Astrocyte (in vitro differentiated cells and primary cell): ENCODE measurements at regions not wholly inside any gene's neighbourhood (a gene's known extent, or its start where the extent isn't known, plus 50 kb on each side); places are given as distances from the start of the nearest gene placed in this dataset.

ENCODE experiments used
- DNase-seq: peaks from one replicate; pipeline ENCODE4 v3.0.0-alpha.2; 2010; ENCODE audit warnings: low read depth
- FAIRE-seq: peaks from 2 replicates; lab custom pipeline; 2011; peaks lifted over from hg19 to GRCh38; lab: Jason Lieb, UNC
- H2AFZ ChIP-seq: 2 replicates; pipeline ENCODE4 v1.6.0; 2012; ENCODE audit warnings: low read depth, low read length, inconsistent platforms
- H3K27ac ChIP-seq: 2 replicates; pipeline ENCODE4 v1.5.1; 2011; ENCODE audit warnings: low read depth, low read length, inconsistent platforms
- H3K27me3 ChIP-seq: 2 replicates; pipeline ENCODE4 v1.6.0; 2011; ENCODE audit warnings: low read length, inconsistent platforms; ENCODE audit not compliant: insufficient read depth
- H3K36me3 ChIP-seq: 2 replicates; pipeline ENCODE4 v1.5.1; 2011; ENCODE audit warnings: low read length, inconsistent platforms; ENCODE audit not compliant: insufficient read depth
- H3K4me1 ChIP-seq: 2 replicates; pipeline ENCODE4 v1.5.1; 2011; ENCODE audit warnings: low read length, inconsistent platforms; ENCODE audit not compliant: insufficient read depth
- H3K4me2 ChIP-seq: 2 replicates; pipeline ENCODE4 v1.6.0; 2012; ENCODE audit warnings: low read length, inconsistent platforms
- H3K4me3 ChIP-seq: 2 replicates; pipeline ENCODE4 v1.5.1; 2011; ENCODE audit warnings: low read depth, mild to moderate bottlenecking, low read length, inconsistent platforms; ENCODE audit not compliant: insufficient read depth
- H3K79me2 ChIP-seq: 2 replicates; pipeline ENCODE4 v1.6.0; 2012; ENCODE audit warnings: mild to moderate bottlenecking, low read length, inconsistent platforms; ENCODE audit not compliant: insufficient read depth
- H3K9ac ChIP-seq: 2 replicates; pipeline ENCODE4 v1.6.0; 2012; ENCODE audit warnings: mild to moderate bottlenecking, low read length, inconsistent platforms
- H3K9me3 ChIP-seq: 2 replicates; pipeline ENCODE4 v1.5.1; 2012; ENCODE audit warnings: low read depth, mild to moderate bottlenecking, low read length, inconsistent platforms; ENCODE audit not compliant: insufficient read depth
- H4K20me1 ChIP-seq: 2 replicates; pipeline ENCODE4 v1.6.0; 2012; ENCODE audit warnings: low read length, inconsistent platforms; ENCODE audit not compliant: insufficient read depth
- H3K27ac Mint-ChIP-seq: one replicate; pipeline ENCODE4 v1.8.0; 2021; ENCODE audit warnings: mild to moderate bottlenecking, mixed read lengths; ENCODE audit not compliant: unreplicated experiment
- H3K27me3 Mint-ChIP-seq: one replicate; pipeline ENCODE4 v1.8.0; 2021; ENCODE audit warnings: low read depth, mixed read lengths; ENCODE audit not compliant: unreplicated experiment
- H3K36me3 Mint-ChIP-seq: one replicate; pipeline ENCODE4 v1.8.0; 2021; ENCODE audit warnings: low read depth, mixed read lengths; ENCODE audit not compliant: unreplicated experiment
- H3K4me1 Mint-ChIP-seq: one replicate; pipeline ENCODE4 v1.8.0; 2021; ENCODE audit warnings: low read depth, mixed read lengths; ENCODE audit not compliant: unreplicated experiment
- H3K4me3 Mint-ChIP-seq: one replicate; pipeline ENCODE4 v1.8.0; 2021; ENCODE audit warnings: mild to moderate bottlenecking, moderate library complexity, mixed read lengths; ENCODE audit not compliant: unreplicated experiment
- H3K9me3 Mint-ChIP-seq: one replicate; pipeline ENCODE4 v1.8.0; 2021; ENCODE audit warnings: mild to moderate bottlenecking, mixed read lengths; ENCODE audit not compliant: unreplicated experiment
- EZH2 ChIP-seq: IDR thresholded peaks from 2 replicates; pipeline ENCODE4 v1.6.1; 2012; ENCODE audit warnings: mild to moderate bottlenecking, low read length, inconsistent platforms; ENCODE audit not compliant: insufficient read depth
- TF ChIP-seq, protein P1 (sequence below): IDR thresholded peaks from 2 replicates; pipeline ENCODE4 v1.5.1; 2011; ENCODE audit warnings: low read depth, mild to moderate bottlenecking, inconsistent platforms, low read length, moderate library complexity; ENCODE audit not compliant: insufficient read depth

DNA sequence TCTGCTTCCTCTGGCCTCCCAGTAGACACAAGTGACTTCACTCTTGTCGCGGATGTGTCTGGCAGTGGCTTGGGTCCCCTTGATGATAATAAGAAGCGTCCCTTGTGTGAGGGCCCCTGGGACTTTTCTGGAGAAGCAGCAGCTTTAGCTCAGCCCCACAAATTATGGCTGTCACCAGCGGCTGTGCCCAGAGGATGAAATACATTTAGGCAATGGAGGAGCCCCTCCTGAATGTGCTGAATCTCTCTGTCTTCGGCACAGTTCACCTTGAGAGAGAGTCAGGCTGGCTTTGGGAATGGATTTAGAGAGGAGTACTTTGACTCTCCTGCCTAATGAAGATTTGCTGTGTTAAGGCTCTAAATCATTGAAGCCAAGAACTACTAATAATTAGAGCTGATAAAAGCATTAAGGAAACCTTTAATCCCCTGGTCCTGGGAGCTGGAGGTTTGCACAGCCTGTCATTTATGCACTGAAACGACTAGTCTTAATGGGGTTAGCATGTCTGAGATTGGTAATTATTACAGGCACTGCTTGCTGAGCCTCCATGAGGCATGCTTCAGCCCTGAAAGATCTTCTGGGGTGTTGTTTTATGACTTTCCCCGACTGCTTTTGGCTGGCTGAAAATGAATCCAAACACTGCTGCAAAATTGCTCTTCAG, 127.0 kb downstream of the TENT4A start:
- no peak for FAIRE-seq
- no peak overlapping the region for H3K27ac ChIP-seq
- no peaks in the 10 kb centered on the region for H3K4me1 ChIP-seq
- H3K4me3 ChIP-seq, result no peak overlapping the region
- DNase-seq, result no peak
- Mint-ChIP-seq H3K27ac (no peak overlapping the region), H3K4me1 (no peaks in the 10 kb centered on the region), H3K4me3 (no peak overlapping the region), H3K27me3 (peaks cover 10% of the 10 kb centered on the region), H3K36me3 (peaks cover 2% of the 10 kb centered on the region), H3K9me3 (peaks cover 1% of the 10 kb centered on the region)
- H3K36me3 ChIP-seq, result no peaks in the 10 kb centered on the region
- no peaks in the 10 kb centered on the region for H3K27me3 ChIP-seq
- TF ChIP-seq, protein P1, sequence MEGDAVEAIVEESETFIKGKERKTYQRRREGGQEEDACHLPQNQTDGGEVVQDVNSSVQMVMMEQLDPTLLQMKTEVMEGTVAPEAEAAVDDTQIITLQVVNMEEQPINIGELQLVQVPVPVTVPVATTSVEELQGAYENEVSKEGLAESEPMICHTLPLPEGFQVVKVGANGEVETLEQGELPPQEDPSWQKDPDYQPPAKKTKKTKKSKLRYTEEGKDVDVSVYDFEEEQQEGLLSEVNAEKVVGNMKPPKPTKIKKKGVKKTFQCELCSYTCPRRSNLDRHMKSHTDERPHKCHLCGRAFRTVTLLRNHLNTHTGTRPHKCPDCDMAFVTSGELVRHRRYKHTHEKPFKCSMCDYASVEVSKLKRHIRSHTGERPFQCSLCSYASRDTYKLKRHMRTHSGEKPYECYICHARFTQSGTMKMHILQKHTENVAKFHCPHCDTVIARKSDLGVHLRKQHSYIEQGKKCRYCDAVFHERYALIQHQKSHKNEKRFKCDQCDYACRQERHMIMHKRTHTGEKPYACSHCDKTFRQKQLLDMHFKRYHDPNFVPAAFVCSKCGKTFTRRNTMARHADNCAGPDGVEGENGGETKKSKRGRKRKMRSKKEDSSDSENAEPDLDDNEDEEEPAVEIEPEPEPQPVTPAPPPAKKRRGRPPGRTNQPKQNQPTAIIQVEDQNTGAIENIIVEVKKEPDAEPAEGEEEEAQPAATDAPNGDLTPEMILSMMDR, result no peak
- no peak for TF ChIP-seq EZH2
- H4K20me1 ChIP-seq, result no peaks in the 10 kb centered on the region
- no peak overlapping the region for H3K4me2 ChIP-seq
- H3K79me2 ChIP-seq, result no peaks in the 10 kb centered on the region
- no peak overlapping the region for H3K9ac ChIP-seq
- H2AFZ ChIP-seq, result no peak overlapping the region
- peaks cover 13% of the 10 kb centered on the region for H3K9me3 ChIP-seq

DNA sequence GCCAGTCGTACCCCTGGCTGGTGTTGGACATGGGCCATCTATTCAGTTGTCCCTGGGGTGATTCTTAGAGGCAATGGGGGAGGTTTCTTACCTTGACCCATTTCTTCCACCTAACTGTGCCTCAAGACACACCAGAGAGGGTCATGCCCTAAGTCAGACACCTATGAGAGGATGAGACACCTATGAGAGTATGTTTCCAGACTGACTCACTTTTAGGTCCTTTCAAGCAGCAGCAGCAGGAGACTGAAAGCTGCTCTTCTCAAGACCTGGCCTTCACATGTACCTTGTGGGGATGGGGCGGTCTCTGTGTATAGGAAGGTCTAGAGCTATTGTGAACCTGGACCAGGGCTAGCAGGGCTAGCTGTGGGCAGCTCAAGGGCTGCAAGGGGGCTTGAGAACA, 130.1 kb downstream of the TENT4A start:
- Histone ChIP-seq H3K9ac (no peak overlapping the region), H3K27ac (no peak overlapping the region), H3K36me3 (no peaks in the 10 kb centered on the region), H3K4me2 (no peak overlapping the region), H3K79me2 (no peaks in the 10 kb centered on the region), H3K27me3 (no peaks in the 10 kb centered on the region), H2AFZ (no peak overlapping the region), H3K4me3 (no peak overlapping the region), H3K4me1 (no peaks in the 10 kb centered on the region), H3K9me3 (no peaks in the 10 kb centered on the region), H4K20me1 (no peaks in the 10 kb centered on the region)
- DNase-seq, result no peak
- Mint-ChIP-seq H3K36me3 (peaks cover 2% of the 10 kb centered on the region), H3K27me3 (peaks cover 10% of the 10 kb centered on the region), H3K9me3 (peaks cover 3% of the 10 kb centered on the region), H3K27ac (no peak overlapping the region), H3K4me3 (no peak overlapping the region), H3K4me1 (no peaks in the 10 kb centered on the region)
- TF ChIP-seq, protein P1, result no peak
- no peak for TF ChIP-seq EZH2
- no peak for FAIRE-seq

DNA sequence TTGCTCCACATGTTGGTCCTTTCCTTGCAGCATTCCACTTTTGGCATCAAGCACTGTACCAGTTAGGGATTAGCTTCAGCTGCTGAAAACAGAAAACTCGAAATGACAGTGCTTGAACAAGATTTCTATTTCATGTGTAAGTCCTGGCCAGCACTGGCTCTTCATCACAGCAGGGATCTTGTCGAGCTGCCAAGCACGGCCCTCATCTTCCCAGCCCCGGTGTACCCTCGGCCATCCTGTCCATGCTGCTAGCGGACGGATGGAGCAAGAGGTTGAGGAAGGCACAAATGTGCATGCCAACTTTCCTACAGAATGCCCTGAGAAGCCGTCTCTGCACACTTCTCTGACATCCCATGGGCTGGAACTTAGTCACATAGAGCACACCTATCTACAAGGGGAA, 130.6 kb downstream of the TENT4A start:
- TF ChIP-seq EZH2, result no peak
- TF ChIP-seq, protein P1, result no peak
- H3K4me1 Mint-ChIP-seq, result no peaks in the 10 kb centered on the region
- no peaks in the 10 kb centered on the region for H3K9me3 ChIP-seq
- no peaks in the 10 kb centered on the region for H3K27me3 ChIP-seq
- no peaks in the 10 kb centered on the region for H3K4me1 ChIP-seq
- peaks cover 2% of the 10 kb centered on the region for H3K36me3 Mint-ChIP-seq
- no peak for DNase-seq
- H3K9ac ChIP-seq, result no peak overlapping the region
- H3K9me3 Mint-ChIP-seq, result peaks cover 3% of the 10 kb centered on the region
- no peak overlapping the region for H3K4me3 Mint-ChIP-seq
- no peak overlapping the region for H3K4me3 ChIP-seq
- peaks cover 10% of the 10 kb centered on the region for H3K27me3 Mint-ChIP-seq
- no peak overlapping the region for H3K27ac ChIP-seq
- no peak for FAIRE-seq
- H3K79me2 ChIP-seq, result no peaks in the 10 kb centered on the region
- H2AFZ ChIP-seq, result no peak overlapping the region
- no peak overlapping the region for H3K4me2 ChIP-seq
- H3K27ac Mint-ChIP-seq, result no peak overlapping the region
- H4K20me1 ChIP-seq, result no peaks in the 10 kb centered on the region
- H3K36me3 ChIP-seq, result no peaks in the 10 kb centered on the region
